Activated T-helper 9 cell treated with anti-CD3 and anti-CD28 coated beads, Interleukin-2, amount 50 U/mL, for 16 hours (primary cell): ENCODE measurements at regions not wholly inside any gene's neighbourhood (a gene's known extent, or its start where the extent isn't known, plus 50 kb on each side); places are given as distances from the start of the nearest gene placed in this dataset.
A peak's percentile ranks its signal among the peaks of the same experiment; 100 is the strongest.

Experiments
- DNase-seq: peaks from one replicate; pipeline ENCODE4 v3.0.0-alpha.2; 2020; ENCODE audit warnings: low read depth

DNA sequence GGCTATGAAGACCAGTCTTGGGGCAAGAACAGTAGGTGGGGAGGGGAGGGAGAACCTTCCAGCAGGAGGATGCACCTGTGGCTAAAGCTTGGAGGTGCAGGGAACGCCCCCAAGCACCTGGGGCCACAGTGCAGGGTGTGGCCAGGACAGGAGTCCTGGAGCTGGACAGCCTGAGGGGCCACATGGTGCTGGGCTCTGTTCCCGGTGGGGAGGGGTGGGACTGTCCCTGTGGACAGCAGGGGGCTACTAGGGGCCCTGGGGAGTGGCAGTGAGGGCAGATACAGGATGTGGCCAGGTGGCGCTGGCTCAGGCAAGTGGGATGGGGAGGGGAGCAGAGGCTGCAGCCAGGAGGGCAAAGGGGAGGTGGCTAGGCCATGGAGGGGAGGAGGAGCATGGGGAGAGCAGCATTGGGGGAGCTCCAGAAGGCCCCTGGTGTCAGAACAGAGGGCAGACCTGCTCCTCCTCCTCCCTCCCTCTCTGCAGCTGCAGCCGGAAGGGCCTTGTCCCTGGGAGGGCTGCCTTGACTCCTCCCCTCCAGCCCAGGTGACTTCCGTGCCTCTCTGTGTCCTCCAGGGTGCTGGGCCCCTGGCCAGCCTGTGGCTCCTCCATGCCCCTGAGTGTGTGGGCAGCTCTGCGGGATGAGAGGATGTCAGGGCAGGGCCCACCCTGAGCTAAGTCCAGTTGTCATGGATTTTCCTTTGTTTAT, 68.4 kb upstream of the DLK1 start:
- no peak for DNase-seq

DNA sequence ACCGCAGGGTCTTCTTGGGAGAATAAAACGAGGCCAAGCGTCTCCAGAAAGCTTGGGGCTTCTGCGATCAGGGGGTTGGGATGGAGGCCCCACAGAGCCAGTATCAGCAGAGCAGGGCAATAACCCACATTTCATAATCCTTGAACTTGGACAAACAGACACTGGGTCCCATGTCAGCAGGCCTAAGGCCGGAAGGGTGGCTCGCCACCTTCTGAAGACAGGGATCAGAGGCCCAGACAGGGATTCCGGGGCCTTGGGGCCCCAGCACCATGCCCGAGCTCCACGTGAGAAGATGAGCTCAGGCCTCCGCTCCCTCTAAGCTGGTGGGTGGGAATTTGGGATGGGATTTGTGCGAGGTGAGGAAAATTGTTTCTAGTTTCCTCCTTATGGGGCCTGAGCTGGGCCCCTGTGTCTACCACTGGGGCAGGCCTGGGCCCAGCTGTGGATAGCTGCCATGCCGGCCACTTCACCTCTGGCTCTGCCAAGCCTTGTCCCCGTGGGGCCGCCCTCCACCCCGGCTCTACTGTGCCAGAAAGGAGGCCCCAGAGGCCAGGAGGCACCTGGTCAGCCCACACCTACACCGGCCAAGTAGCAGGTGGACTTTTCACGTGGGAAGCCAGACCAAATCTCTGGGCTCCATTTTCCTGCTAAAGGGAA, 67.2 kb upstream of the DLK1 start:
- DNase-seq: no peak

DNA sequence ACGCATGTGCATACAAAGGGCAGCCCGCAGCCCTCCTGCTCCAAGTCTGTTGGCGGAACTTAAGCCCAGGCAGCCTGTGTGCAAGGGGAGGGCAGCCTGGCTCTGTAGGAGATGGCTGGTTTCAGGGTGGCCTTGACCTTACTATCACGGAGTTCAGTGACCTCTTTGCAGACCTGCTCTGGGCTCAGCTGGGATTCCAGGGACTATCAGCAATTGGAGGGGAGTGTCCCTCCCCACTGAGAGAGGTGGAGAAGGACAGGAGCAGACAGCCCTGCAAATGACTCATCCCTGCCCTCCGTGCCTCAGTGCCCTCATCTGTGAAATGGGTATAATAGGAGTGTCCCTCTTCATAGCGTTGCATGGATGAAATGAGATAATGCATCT, 66.2 kb upstream of the DLK1 start:
- no peak for DNase-seq

DNA sequence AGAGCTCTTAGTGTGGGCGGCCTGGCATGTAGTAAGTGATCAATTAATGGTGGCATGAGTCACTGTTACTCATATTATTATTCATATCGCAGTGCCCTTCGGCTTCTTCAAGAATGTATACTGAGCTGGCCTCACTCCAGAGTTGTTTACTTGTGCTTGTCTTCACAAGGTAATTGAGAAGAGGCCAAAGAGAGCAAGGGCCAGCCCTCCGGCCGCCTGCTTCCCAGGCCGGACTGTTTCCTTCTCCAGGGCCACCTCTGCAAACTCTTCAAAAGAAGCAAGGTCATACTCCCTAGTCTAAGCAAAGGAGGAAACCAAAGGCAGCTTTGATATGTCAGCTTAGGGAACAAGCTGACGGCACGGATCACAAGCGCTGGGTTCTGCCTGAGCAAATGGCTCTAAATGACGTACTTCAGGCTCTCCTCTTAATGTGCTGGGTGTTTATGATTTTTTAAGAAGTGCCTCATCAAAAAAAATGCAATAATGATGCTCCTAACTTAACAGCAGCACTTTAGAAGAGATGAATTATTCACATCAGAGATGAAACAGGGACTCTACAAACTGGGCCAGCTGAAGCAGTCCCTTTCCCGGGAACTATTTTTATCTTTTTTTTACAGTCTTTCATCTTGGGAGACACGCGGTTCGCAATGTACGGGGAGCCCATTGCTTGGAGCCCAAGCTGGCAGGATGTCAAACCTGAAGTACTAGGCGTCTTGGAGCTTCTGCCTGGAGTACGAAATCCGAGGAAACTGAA, 65.6 kb upstream of the DLK1 start:
- no peak for DNase-seq

DNA sequence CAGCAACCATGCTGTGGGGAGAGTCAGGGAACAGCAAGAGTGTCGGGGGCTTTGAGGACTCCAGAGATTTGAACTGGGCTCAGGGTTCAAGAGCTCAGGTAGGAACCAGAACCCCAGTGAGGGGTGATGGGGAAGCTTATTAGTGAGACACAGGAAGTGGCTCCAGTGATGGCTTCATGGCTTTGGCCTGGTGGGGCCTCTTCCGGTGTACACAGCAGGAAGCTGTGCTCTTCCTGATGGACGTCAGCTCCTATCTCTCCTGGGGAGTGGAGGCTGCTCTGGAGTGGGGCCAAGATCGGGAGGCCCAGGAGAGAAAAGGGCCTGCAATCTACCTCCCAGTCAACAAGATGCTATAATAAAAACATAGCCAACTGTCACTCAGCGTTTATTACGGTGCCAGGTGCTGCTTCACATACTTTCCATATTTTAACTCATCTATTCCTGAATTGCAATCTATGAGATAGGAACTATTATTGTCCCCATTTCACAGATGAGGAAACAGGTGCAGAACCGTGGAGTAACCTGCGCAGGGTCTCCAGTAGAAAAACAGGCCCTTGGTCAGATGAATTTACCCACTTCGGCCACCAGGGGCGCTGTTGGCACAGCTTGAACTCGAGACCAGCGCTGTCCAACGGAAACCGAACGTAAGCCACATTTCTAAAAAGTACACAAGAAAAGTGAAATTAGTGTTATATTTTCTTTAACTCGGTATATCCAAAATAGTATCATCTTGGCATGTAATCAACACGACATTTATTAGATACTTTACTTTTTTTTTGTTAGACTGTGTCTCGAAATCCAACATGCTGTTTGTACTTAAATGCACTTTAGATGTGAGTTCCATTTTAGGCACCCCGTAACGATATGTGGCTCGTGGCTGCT, 63.6 kb upstream of the DLK1 start:
- peak; percentile 42 for DNase-seq

DNA sequence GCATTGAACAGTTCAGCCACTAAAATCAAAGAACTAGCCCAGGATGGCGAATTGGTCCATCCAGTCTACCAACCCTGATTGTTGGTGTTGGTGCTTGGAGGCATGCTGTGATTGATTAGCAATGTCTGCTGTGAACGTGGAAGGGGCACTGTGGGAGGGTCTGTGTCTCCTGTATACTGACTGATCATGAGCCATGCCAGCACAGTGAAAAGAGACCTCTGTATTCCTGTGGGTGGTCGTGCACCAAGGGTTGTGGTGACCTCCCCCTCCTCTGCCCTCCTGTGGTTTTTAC, 63.0 kb upstream of the DLK1 start:
- DNase-seq: no peak

DNA sequence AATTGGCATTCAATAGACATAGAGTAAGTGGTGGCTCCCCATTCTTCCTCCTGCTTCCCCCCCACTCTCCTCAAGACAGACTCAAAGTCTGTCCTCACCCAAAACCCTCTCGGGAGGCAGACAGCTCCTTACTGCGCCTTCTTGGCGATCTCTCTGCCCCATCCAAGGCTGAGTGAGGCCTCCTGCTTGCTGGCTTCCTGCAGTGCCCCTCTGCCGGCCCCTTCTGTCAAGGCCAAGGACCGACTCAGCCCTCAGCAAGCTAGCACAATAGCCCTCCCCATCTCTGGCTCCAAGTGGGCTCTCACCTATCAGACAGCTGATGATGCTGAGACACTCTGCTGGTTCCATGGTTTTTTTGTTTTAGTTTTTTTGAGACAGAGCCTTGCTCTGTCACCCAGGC, 62.5 kb upstream of the DLK1 start:
- DNase-seq: no peak

DNA sequence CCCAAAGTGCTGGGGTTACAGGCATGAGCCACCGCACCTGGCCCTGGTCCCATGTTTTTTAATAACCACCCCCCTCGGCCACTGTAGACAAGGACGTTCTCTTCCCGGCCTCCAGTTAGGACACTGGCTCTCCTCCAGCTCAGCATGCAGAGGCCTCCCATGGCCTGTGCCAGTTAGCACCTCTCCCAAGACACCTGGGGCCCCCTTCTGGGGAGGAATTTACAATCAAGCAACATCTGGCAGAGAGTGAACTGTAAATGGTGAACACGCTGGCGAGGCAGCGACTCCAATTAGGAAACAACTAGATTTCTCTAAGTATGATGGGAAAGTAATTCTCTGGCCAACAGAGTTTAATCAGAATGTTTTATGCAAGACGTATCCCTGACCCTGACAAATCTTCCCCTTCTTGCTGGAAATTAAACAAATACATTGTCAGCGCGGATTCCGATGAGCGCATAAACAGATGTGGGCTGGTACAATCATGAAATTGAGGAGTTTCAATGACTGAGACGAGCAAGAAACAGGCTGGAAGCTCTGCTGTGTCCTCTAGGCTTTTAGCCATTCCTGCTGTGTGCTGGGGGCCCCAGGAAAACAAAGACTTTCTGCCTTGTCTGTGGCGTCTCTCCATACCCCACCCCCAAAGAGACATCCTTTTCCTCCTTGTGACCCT, 61.7 kb upstream of the DLK1 start:
- no peak for DNase-seq

DNA sequence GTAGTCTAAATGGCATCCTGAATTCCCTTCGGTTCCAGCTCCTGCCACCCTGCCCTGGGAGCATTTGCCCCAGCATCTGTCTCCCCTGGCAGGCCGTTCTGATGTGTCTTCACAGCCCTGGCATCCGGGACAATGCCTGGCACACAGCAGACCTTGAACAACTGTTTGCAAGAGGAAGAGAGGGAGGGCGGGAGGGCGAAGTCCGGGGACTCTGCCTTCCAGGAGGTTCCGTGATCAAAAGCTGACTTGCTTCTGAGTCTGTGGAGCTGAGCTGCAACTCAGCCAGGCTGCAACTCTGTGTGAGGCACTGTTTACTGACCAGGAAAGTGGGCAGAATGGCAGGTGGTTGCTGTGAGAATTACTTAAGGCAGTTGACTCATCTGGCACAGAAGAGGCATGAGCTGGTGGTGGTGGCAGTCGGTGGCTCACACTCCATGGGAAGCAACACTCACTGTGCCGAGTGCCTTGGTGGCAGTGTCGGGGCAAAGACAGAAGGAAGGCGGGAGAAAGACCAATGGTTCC, 61.1 kb upstream of the DLK1 start:
- DNase-seq: no peak

DNA sequence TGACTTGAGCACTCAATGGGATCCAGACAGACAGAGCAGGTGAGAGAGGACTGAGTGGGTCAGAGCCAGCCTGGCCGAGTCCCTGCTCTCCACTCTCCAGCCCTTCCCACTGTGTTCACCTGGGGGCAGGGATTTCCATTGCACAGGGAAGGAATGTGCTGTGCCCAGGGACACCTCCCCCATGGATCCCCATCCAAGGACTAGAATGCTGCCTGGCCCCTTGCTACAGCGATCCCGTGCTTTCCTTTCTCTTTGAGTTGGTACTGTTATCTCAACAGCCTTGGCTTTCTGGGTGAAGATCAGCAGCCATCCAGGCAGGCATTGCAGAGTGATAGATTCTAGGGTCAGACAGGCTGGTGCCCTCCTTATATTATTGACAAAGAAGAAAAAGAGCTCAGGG, 60.3 kb upstream of the DLK1 start:
- DNase-seq: no peak

DNA sequence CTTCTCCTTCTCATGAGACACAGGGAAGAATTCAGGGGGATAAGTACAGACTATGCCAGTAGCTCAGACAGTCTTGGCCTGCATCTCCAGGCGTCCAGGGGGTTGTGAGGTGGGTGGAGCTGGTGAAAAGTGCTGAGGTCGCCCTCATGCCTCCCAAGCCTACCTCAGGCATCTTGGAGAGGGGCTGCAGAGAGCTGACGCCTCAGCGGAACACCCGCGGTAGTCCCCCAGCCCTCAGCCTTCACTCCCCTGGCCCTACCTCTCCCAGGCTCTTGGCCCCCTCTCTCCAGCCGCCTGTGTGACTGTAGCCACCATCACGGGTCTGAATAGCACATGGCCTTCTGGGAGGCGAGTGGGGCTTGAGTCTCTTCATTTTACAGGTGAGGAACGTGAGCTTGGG, 59.8 kb upstream of the DLK1 start:
- DNase-seq: no peak

DNA sequence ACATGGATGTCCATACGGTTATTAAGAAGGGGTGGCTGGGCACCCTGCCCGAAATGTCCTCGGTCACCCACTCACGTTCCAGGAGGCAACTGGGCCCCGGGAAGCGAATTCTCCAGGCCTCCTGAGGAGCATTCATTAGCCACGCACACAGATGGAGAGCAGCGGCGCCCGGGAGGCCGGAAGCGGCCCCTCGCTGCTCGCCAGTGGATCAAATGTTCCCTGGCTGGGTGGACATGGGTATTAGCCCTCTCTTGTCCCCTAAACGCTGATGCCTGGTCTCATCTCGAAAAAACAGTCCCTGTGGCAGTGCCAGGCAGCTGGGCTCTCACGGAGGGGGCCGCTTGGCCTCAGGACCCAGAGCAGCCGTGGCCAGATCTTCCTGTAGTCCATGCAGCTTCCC, 59.0 kb upstream of the DLK1 start:
- no peak for DNase-seq

DNA sequence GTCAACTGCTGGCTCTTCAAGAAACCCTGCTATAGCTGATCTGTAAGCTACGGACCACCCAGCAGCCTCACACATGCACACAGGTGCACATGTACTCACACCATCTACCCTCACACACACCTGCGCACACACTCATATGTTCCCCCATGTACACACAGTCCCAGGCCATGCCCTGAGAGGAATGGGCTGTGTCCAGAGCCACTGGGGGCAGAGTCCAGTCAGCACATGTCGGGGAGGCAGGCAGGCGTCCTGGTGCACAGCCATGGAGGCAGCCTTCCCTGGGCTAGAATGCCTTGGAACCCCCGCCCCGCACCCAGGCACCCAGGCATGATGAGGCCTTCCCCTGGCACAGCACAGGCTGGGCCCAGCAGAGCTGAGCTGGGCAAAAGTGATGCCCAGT, 58.3 kb upstream of the DLK1 start:
- no peak for DNase-seq

DNA sequence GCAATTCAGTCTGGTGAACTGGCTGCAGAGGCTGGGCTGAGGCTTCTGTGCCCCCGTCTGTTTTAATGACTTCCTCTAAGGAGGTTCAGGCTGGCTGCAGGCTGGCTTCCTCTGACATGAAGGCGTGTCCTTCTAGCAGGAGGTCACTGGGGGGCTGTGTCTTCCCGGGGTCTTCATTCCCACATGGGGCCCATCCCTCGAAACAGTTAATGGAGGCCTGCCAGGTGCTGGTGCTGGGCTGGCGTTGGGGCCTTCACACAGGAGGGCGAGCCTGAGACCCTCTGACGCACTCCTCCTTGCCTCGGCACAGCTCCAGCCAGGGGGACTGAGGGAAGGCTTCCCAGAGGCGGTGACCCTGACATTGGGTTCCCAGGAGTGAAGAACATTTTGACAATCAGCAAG, 57.7 kb upstream of the DLK1 start:
- DNase-seq: no peak

DNA sequence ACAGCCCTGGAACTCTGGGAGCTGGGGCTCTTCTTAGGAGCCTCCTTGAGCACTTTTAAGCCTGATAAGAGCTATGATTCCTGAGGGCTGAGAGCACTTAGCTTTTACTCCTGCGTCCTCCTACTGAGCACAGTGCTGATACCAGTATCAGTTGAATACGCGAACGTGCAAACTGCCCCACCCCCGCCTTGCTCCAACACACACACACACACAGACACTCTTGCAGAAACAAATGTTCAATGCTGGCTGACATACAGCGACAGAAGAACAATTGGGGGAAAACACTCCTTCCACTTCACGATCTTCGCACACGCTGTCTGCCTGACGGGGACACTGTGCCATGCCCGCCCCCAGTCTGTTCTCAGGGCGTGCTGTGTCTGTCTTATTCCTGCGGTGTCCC, 57.2 kb upstream of the DLK1 start:
- no peak for DNase-seq

DNA sequence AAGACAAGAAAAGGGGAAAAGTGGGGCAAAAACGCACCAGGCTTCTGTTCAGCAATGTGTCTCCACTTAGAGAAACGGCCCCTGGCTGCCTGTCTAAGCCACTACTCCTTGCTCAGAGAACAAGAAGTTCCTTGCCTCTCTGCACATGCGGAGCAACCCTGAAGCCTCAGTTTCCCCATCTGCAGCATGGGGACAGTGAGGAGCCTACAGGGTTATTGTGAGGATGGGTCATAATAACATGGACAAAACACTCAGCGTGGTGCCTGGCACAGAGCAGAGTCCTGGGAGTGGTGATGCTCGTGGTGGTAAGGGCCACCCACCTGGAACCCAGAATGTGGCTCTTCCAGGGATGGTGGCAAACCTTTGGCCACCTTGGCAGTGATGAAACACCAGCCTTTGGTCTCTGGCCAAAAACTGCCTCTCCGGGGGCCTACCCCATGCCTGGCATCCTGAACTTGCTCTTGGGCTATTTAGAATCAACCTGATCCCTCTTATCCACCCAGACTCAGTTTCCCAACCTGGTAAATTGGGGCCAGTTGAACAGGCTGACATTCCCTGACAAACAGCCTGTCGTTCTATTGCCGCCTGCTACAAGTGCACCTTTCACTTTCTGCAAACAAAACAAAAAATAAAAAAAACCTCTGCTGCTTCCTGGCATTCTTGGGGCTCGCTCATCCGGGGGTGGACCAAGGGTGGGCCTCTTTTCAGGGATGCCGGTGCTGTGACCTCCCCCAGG, 56.5 kb upstream of the DLK1 start:
- DNase-seq: no peak

DNA sequence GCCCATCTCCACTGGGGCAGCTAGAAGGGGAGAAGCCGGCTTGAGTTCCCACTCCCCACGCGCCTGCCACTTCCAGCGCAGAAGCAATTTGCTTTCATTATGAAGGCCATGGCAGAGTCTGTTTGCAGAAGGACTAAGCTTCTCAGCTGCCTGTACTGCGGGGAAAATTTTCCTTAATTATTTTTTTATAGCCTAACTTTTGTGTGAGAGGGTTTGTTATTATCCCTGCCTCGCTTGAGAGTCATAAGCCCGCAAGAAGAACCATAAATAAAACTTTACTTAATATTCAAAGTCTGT, 56.0 kb upstream of the DLK1 start:
- DNase-seq: no peak

DNA sequence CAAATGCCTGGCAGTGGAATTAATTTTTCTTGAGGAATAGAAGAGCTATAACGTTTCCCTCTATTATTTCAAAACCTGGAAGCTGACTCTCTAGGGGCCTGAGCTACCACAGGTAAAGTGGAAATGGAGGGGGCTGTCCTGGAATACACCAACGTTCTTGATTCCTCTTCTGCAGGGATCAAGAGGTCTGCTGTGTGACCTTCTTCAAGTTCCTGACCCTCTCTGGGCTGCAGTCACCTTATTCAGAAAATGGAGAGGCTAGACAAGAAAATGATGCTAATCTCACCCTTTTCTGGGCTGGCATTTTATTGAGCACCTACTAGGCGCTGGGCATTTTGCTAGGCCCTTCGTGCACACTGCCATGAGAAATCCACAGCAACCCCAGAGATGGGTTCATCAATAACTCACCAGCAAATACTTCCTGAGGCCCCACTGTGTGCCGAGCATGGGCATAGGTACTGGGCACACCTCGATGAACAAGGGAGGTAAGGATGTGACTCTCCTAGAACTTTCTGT, 55.2 kb upstream of the DLK1 start:
- DNase-seq: no peak

DNA sequence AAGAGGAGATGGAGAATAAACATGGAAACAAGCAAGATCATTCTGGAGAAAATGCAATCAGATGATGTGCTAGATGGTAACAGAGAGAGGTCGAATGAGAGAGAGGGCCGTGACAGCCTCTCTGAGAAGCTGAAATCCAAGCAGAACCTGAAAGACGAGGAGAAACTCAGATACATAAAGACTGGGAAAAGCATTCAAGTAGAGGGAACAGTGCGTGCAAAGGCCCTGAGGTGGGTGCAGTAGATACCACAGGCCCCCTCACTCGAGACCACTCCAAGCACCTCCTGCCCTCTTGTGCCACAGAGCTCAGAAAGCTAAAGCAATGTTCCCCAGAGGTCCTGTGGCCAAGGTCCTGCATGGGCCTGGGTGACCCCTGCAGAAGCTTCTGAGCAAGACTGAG, 54.8 kb upstream of the DLK1 start:
- no peak for DNase-seq

DNA sequence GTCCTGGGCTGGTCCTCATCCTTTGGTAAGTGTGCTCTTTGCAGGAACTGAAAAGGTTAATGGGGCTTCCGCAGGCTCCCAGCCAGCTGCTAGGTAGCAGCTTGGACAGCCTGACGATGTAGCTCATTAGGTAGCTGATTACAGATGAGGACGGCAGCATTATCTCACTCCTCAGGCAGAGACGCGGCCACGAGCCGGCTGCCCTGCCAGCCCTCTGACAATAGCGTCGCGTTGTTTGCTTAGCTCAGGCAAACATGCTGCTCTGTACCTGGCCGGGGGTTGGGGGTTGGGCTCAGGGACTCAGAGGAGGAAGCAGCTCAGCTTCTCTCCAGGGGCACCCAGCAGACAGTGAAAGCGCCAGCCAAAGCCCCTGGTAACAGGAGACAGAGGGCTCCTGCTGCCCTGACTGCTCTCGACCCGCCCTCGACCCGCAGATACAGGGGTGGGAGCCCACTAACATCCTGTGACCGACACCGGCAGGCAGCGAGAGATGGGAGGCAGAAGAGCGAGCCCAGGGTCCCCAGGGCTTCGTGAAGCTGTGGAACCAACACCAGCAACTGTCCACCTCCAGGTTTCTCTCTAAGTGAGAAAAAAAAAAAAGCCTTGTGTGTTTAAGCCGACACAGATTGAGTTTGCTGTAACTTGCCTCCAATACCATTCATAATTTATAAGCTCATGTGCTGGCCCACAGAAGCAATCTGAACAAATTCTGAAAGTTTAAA, 53.4 kb upstream of the DLK1 start:
- DNase-seq: no peak

DNA sequence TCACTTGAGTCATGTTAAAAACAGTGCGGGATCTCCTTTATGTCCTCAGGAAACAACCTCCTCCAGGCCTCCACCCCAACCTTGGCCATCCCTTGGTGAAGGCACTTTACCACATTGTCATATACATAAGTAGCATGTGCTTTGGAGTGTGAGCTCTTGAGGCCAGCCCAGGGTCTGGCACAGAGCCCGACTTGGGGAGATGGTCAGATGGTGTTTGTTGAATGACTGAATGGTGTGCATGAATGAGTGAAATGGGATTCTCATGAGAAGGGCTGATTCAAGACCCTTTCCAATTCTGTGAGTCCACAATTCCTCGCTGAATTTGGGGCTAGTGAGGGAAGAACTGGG, 52.9 kb upstream of the DLK1 start:
- no peak for DNase-seq
